Testis (tissue), 2 donors: ENCODE measurements at regions not wholly inside any gene's neighbourhood (a gene's known extent, or its start where the extent isn't known, plus 50 kb on each side); places are given as distances from the start of the nearest gene placed in this dataset.

Source experiments
- POLR2A ChIP-seq: fragments of 450-650 bp; IDR thresholded peaks from one replicate; pipeline ENCODE4 v1.6.1; 2017; ENCODE audit warnings: antibody characterized with exemption, mild to moderate bottlenecking, moderate library complexity
- TF ChIP-seq, protein P1 (sequence below), 3 experiments: fragments of 450-650 bp in 2 of 3; fragments of 200-600 bp in 1 of 3; sonication (generic) in 1 of 3; IDR thresholded peaks; one replicate each; pipeline ENCODE4 v1.5.1; 2016 to 2019; ENCODE audit warnings: antibody characterized with exemption in 3 of 3, mild to moderate bottlenecking in 2 of 3, moderate library complexity in 1 of 3

DNA sequence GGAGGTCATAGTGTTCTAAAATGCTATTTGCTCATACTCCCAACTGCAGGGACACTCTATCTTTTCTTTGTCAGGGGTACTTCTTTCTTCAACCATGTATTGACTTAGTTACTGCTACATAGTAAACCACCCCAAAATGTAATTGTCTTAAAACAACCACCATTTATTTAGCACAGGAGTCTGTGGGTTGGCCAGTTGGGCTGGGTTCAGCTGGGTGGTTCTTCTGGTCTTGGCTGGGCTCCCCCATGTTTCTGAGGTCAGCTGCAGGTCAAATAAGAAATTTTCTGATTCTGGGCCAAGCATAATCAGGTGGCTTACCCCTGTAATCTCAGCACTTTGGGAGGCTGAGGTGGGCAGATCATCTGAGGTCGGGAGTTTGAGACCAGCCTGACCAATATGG lies 220.0 kb upstream of the BTBD3 start:
- TF ChIP-seq, protein P1, sequence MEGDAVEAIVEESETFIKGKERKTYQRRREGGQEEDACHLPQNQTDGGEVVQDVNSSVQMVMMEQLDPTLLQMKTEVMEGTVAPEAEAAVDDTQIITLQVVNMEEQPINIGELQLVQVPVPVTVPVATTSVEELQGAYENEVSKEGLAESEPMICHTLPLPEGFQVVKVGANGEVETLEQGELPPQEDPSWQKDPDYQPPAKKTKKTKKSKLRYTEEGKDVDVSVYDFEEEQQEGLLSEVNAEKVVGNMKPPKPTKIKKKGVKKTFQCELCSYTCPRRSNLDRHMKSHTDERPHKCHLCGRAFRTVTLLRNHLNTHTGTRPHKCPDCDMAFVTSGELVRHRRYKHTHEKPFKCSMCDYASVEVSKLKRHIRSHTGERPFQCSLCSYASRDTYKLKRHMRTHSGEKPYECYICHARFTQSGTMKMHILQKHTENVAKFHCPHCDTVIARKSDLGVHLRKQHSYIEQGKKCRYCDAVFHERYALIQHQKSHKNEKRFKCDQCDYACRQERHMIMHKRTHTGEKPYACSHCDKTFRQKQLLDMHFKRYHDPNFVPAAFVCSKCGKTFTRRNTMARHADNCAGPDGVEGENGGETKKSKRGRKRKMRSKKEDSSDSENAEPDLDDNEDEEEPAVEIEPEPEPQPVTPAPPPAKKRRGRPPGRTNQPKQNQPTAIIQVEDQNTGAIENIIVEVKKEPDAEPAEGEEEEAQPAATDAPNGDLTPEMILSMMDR (IDR thresholded peaks at IDR 0.05): no peak
- no peak for TF ChIP-seq POLR2A
